ENCODE measurements at regions not wholly inside any gene's neighbourhood (a gene's known extent, or its start where the extent isn't known, plus 50 kb on each side); places are given as distances from the start of the nearest gene placed in this dataset.
A peak's percentile ranks its signal among the peaks of the same experiment; 100 is the strongest.

- DNase-seq (ENCODE audit: low read depth in 1 of 2, low spot score in 1 of 2), result peak in 1 of 2 donors; percentile 20
Observed at GRCh38 chr6:105991561-105992314, 94.4 kb upstream of the PRDM1 start.

- no peak for DNase-seq (ENCODE audit: low read depth in 1 of 2, low spot score in 1 of 2)
Observed at GRCh38 chr6:105990151-105990550, 96.0 kb upstream of the PRDM1 start.

GRCh38 chr6:105988812-105989577 is 97.1 kb upstream of the PRDM1 start:
- no peak for DNase-seq (ENCODE audit: low read depth in 1 of 2, low spot score in 1 of 2)

- no peak for DNase-seq (ENCODE audit: low read depth in 1 of 2, low spot score in 1 of 2)
Observed at GRCh38 chr6:105988321-105988720, 97.8 kb upstream of the PRDM1 start.

GRCh38 chr6:105987516-105987915 is 98.6 kb upstream of the PRDM1 start:
- no peak for DNase-seq (ENCODE audit: low read depth in 1 of 2, low spot score in 1 of 2)

GRCh38 chr6:105986998-105987397 is 99.1 kb upstream of the PRDM1 start:
- DNase-seq (ENCODE audit: low read depth in 1 of 2, low spot score in 1 of 2), result no peak

GRCh38 chr6:105985816-105986632 is 100.1 kb upstream of the PRDM1 start:
- DNase-seq (ENCODE audit: low read depth in 1 of 2, low spot score in 1 of 2), result no peak

- no peak for DNase-seq (ENCODE audit: low read depth in 1 of 2, low spot score in 1 of 2)
Observed at GRCh38 chr6:105985098-105985815, 100.9 kb upstream of the PRDM1 start.

GRCh38 chr6:105983763-105984162 is 102.4 kb upstream of the PRDM1 start:
- no peak for DNase-seq (ENCODE audit: low read depth in 1 of 2, low spot score in 1 of 2)

- DNase-seq (ENCODE audit: low read depth in 1 of 2, low spot score in 1 of 2), result no peak
Observed at GRCh38 chr6:105982761-105983540, 103.2 kb upstream of the PRDM1 start.

GRCh38 chr6:105981888-105982358 is 104.2 kb upstream of the PRDM1 start:
- no peak for DNase-seq (ENCODE audit: low read depth in 1 of 2, low spot score in 1 of 2)

- peak in 1 of 2 donors; percentile 21 for DNase-seq (ENCODE audit: low read depth in 1 of 2, low spot score in 1 of 2)
Observed at GRCh38 chr6:105981002-105981887, 104.9 kb upstream of the PRDM1 start.

- no peak for DNase-seq (ENCODE audit: low read depth in 1 of 2, low spot score in 1 of 2)
Observed at GRCh38 chr6:105978974-105979373, 107.2 kb upstream of the PRDM1 start.

- DNase-seq (ENCODE audit: low read depth in 1 of 2, low spot score in 1 of 2), result no peak
Observed at GRCh38 chr6:105977934-105978504, 108.1 kb upstream of the PRDM1 start.

GRCh38 chr6:105974986-105975385 is 111.2 kb upstream of the PRDM1 start:
- DNase-seq (ENCODE audit: low read depth in 1 of 2, low spot score in 1 of 2), result no peak

GRCh38 chr6:105972440-105972839 is 113.7 kb upstream of the PRDM1 start:
- DNase-seq (ENCODE audit: low read depth in 1 of 2, low spot score in 1 of 2), result no peak

GRCh38 chr6:105968603-105969333 is 117.4 kb upstream of the PRDM1 start:
- DNase-seq (ENCODE audit: low read depth in 1 of 2, low spot score in 1 of 2), result no peak

Data from activated T-helper 1 cell treated with anti-CD3 and anti-CD28 coated beads, Interleukin-2, amount 50 U/mL, for 16 hours (primary cell).